ENCODE measurements at regions not wholly inside any gene's neighbourhood (a gene's known extent, or its start where the extent isn't known, plus 50 kb on each side); places are given as distances from the start of the nearest gene placed in this dataset.

- DNase-seq: no peak
Measured at GRCh38 chr13:60286707-60287106, 110.3 kb upstream of the TDRD3 start.

- no peak for DNase-seq
Measured at GRCh38 chr13:60288569-60288968, 108.5 kb upstream of the TDRD3 start.

- DNase-seq: no peak
Measured at GRCh38 chr13:60303166-60303565, 93.9 kb upstream of the TDRD3 start.

- DNase-seq: no peak
Measured at GRCh38 chr13:60311527-60311926, 85.5 kb upstream of the TDRD3 start.

- DNase-seq: no peak
Measured at GRCh38 chr13:60312851-60313505, 84.0 kb upstream of the TDRD3 start.

GRCh38 chr13:60318186-60318585 is 78.8 kb upstream of the TDRD3 start:
- DNase-seq: no peak

GRCh38 chr13:60324131-60324530 is 72.9 kb upstream of the TDRD3 start:
- DNase-seq: no peak

- no peak for DNase-seq
Measured at GRCh38 chr13:60326273-60326672, 70.7 kb upstream of the TDRD3 start.

GRCh38 chr13:60327511-60327910 is 69.5 kb upstream of the TDRD3 start:
- no peak for DNase-seq

- DNase-seq: no peak
Measured at GRCh38 chr13:60328073-60328472, 68.9 kb upstream of the TDRD3 start.

GRCh38 chr13:60329221-60329923 is 67.6 kb upstream of the TDRD3 start:
- peak; percentile 28 for DNase-seq

GRCh38 chr13:60331249-60332012 is 65.6 kb upstream of the TDRD3 start:
- DNase-seq: no peak

GRCh38 chr13:60332682-60333081 is 64.3 kb upstream of the TDRD3 start:
- DNase-seq: no peak

- DNase-seq: no peak
Measured at GRCh38 chr13:60334310-60334709, 62.7 kb upstream of the TDRD3 start.

- no peak for DNase-seq
Measured at GRCh38 chr13:60335531-60335930, 61.5 kb upstream of the TDRD3 start.

GRCh38 chr13:60338754-60339153 is 58.3 kb upstream of the TDRD3 start:
- DNase-seq: no peak

GRCh38 chr13:60343978-60344377 is 53.0 kb upstream of the TDRD3 start:
- DNase-seq: no peak

- no peak for DNase-seq
Measured at GRCh38 chr13:60347174-60347573, 49.8 kb upstream of the TDRD3 start.

Data from femur (tissue), 1 donor.